ENCODE measurements at regions not wholly inside any gene's neighbourhood (a gene's known extent, or its start where the extent isn't known, plus 50 kb on each side); places are given as distances from the start of the nearest gene placed in this dataset.
"Not testable (repeated sequence)": the region's sequence is repeated elsewhere in the genome, so short reads cannot be mapped to it uniquely, and the experiment has no call there.

DNA sequence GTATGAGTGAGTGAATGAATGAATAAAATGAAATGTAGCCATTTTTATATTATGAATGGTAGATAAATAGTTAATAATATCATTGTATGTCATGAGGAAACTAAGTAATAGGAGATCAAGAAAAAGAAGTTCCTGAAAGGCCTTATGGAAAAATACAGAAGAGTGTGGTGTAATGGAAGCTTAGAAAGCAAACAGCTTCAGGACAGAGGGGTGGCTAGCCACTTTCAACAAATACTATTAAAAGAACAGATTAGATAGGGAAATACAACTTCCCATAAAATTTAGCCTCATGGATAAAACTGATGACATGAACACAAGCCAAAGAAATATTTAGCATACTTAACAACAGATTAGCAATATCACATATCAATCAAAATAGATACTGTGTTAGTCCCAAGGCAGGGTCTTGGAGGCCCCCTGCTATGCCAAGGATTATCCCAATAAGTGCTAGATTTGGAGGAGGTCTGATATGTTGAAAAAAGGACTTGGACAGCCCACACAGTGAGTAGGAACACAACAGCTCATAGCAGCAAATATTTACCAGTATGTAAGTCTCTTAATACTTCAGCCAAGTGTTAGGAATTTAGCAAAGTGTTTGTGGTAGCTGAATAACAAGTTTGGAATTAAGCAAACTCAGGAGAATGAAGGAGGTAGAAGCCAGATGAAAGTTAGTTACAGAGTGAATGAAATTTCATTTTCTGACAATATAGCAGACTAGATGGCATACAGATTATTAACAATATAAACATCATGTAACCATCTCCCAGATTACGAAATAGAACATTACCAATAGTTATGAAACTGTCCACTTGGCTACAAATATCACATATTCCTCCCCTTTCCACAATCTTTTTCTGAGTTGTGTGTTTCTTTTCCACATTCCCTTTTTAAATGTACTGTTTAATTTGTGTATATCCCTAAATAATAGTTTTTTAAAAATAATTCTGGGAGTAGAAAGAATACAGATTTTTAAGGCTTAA, 1632.0 kb downstream of the PCDH9 start:
- peak; percentile 90 to 91 for DNase-seq (ENCODE audit: low read depth in 2 of 2)

DNA sequence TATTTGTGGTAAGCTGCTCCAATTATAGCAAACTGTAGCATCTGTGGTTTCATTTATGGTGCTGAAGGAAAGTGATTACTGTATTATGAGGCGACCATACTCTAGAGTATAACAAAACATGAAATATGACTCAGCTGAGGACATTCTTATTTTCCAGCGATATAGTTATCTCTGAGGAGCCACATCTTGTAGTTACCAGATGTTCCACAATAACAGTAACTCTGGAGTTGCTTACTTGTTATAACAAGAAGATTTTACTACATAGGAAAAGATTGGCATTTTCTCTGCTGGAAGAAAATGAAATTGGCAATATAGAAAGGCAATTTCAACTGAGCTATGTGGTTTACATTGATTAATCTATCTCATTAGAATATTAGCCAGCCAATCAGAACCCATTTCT, 1634.2 kb downstream of the PCDH9 start:
- DNase-seq (ENCODE audit: low read depth in 2 of 2), result peak; percentile 37 to 39

DNA sequence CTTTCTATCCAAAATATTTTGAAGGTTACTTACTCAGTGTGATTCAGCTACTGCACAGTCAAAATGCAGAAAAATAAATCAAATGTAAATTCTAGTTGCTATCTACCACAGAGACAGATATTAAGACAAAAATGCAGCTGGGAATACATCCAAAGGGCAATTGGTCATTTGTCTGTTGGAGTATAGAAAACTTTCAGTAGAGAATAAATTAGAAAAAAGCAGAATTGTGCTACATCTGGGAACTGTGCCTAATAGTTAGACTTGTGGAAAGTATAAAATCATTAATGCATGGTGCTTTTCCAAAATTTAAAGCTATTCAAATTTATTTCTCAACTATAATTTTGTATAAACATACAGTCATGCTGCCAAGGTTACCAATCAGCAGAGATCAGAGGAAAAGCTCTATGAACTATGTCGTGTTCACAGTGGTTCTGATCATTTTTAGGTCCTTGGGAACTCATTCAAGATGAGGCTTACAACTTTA, 1635.8 kb downstream of the PCDH9 start:
- peak; percentile 97 to 98 for DNase-seq (ENCODE audit: low read depth in 2 of 2)

DNA sequence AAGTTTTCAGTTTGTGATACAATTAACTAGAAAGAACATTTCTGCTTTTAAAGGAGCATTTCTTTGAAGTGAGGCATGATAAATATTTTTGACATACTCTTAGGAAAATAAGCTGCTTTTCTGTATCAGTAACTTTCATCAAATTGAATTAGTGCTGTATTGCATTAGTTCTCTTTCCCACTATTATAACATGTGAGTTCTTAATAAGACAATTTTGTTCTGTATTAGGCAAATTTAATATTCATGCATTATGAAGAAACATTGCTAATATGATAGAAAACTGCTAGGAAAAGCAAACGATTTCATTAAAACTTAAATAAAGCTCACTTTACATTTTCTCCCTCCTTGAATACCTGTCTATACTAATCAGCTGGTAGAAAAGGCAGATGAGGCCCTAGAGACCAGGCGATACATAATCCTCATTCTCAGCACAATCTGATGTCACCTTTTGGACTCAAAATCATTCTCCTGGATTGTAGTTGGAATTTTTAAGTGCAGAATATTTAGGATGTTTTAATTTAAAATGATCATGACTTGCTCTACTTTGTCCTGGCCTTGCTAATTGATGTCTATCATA, 1636.8 kb downstream of the PCDH9 start:
- no peak for DNase-seq (ENCODE audit: low read depth in 2 of 2)

DNA sequence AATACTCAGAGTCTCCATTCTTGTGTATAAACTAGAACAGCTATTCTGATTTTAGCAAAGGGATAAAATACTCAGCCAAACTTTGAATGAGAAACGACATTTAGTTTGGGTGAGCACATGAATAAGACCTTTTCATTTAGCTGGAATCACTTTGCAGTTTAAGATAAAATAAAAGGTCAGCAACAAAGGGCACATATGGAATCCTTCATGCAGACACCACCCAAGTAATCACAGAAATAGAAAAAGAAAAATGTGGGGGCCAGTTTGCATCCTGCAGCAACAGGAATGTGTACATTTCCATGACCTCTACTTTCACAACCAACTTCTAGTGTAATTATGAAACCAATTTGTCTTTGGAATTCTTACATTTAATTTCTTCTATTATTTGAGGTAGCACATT, 1637.4 kb downstream of the PCDH9 start:
- peak; percentile 29 to 31 for DNase-seq (ENCODE audit: low read depth in 2 of 2)

DNA sequence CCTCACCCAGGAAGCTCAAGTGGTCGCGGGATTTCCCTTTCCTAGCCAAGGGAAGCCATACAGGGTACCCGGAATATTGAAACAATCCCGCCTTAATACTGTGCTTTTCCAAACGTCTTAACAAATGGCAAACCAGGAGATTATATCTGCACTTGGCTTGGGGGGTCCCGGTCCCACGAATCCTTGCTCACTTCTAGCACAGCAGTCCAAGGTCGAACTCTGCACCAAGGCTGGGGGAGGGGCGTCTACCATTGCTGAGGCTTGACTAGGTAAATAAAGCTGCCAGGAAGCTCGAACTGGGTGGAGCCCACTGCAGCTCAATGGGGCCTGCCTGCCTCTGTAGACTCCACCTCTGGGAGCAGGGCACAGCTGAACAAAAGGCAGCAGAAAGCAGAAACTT, 1644.8 kb downstream of the PCDH9 start:
- DNase-seq (ENCODE audit: low read depth in 2 of 2), result no peak

DNA sequence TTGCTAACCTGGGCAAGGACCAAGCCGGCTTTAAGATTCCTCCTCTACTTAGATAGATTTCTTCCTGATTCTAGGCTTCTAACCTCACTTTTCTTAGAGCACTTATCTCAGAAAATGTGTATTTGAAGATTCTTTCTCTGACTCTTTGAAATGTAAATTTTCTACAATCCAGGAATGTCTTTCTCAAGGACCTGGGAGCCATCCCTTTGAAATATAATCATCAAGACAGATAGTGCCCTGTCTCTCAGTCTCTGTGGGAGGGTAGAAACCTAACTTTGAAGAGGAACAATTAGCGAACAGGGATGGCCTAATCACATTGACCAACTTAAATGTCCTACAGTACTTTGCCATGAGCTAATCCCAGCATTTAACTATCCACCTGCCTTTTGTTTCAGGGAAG, 1646.0 kb downstream of the PCDH9 start:
- DNase-seq (ENCODE audit: low read depth in 2 of 2), result no peak

DNA sequence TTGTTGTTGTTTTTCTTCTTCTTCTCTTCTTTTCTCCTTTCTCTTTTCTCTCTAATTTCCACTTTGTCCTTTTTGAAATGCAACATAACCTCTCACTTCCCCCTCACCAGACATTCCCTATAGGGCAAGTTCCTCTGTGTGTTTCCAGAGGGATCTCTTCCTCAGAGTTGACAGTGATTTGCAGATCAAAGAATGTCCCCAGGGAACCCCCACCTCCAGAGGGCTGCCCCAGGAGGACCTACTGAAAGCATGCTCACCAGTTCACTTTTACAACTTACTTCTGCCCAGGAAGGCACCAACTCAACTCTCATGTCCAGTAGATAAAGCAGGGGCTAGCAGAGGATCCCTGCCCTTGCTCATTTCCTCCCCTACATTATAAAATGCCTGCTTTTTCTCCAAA, 1648.0 kb downstream of the PCDH9 start:
- no peak for DNase-seq (ENCODE audit: low read depth in 2 of 2)

DNA sequence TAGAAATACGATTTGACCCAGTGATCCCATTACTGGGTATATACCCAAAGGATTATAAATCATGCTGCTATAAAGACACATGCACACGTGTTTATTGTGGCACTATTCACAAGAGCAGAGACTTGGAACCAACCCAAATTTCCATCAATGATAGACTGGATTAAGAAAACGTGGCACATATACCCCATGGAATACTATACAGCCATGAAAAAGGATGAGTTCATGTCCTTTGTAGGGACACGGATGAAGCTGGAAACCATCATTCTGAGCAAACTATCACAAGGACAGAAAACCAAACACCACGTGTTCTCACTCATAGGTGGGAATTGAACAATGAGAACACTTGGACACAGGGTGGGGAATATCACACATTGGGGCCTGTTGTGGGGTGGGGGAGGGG, 1665.6 kb downstream of the PCDH9 start:
- not testable (repeated sequence) for DNase-seq (ENCODE audit: low read depth in 2 of 2)

DNA sequence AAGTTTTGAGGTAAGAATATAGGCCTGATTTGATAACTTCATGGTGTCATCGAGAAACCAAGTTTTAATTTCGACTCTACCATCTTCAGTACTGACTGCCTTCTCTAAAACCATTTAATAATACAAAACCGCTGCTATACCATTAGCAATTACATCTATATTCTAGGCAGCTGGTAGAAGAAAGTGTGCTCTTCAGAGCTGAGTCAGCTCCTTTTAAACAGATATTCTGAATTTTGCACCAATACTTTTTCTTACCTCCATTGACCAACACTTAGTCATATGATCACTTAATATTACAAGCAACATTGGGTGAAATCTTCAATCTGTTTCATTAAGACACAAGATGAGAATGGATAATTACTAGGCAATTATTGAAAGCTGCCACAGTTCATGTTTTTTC, 1667.8 kb downstream of the PCDH9 start:
- no peak for DNase-seq (ENCODE audit: low read depth in 2 of 2)

DNA sequence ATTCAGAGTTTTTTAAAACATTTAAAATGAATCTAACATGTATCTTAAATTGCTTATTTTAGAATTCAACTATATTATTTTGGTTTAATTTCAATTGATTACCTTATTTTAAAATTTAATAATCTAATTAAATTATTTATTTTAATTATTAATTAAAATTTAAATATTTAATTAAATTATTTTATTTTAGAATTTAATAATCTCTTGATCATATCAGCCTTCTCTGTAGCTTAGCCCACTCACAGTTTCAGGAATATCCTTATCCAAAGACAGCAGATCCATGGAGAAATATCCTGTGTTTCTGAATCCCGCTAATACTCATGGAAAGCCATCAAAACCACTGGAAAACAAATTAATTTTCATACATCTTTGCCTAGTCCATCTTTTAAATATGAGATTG, 1669.2 kb downstream of the PCDH9 start:
- no peak for DNase-seq (ENCODE audit: low read depth in 2 of 2)

DNA sequence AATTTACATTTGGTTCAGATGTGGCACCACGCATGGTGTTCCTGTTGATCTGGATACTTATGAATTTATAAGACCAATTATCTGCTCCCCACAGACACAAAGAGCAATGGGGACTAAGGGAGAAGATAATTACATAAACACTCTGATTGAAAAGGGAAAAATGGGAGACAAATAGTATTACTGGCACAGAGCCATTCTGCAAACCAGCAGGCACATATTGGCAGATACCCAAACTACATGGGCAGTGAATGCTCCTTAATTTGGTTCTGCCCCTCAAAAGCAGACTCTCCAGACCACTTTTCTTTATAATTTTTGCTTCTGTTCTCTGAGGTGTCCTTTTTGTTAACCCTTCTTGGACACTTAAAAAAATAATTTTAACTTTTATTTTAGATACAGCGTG, 1674.2 kb downstream of the PCDH9 start:
- DNase-seq (ENCODE audit: low read depth in 2 of 2), result no peak

DNA sequence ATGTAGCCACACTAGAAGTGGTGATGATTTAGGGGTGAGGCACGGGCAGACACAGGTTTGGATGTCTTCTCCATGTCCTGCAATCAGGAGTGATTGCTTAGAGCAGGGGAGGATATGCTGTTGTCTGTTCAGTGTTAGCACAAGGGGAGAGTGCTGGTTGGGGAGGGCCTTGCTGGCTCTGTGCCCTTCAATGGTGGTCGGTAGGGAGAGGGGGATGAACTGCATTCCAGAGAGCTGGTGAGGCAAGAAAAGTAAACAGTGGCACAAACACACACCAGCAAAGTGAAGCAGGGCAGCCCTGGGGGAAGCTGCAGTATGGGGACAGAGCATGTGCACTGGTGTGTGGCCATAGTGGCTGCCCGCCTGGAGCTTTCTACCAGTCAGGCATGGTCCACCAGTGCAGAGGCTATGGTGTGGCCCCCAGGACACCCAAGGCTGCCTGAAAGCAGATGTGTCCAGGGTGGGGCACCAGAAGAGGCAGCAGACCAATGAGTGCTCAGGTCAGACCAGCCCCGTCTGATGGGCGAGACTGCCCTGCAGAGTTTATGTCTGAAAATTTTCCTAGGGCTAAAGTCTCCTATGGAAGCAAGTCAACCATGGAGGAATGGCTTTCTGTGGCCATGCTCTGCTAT, 1676.9 kb downstream of the PCDH9 start:
- DNase-seq (ENCODE audit: low read depth in 2 of 2), result no peak

DNA sequence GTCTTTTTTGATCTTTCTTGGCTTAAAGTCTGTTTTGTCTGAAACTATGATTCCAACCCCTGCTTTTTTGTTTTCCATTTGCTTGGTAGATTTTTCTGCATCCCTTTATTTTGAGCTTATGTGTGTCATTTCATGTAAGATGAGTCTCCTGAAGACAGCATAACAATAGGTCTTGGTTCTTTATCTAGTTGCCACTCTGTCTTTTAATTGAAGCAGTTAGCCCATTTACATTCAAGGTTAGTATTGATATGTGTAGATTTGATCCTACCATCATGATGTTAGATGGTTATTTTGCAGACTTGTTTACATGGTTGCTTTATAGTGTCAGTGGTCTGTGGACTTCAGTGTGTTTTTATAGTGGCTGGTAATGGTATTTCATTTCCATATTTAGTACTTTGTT, 1678.9 kb downstream of the PCDH9 start:
- no peak for DNase-seq (ENCODE audit: low read depth in 2 of 2)

DNA sequence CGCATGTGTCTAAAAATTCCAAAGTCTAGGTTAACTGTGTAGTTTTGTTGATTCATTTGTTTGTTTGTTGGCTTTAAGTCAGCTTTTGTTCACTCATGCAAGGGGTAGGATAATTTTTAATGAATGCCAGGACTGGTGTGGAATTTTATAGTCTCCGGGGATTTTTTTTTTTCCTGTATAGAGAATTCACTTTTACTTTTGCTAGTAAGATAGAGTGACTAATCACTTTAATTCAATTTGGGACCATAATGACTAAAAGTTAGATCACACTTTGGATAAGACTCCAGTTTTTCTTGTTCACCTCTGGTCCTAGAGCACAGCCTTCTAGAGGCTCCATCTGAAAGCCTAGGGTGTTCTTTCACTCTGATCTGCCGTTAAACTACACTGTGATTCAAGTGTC, 1690.0 kb downstream of the PCDH9 start:
- peak; percentile 18 to 20 for DNase-seq (ENCODE audit: low read depth in 2 of 2)

DNA sequence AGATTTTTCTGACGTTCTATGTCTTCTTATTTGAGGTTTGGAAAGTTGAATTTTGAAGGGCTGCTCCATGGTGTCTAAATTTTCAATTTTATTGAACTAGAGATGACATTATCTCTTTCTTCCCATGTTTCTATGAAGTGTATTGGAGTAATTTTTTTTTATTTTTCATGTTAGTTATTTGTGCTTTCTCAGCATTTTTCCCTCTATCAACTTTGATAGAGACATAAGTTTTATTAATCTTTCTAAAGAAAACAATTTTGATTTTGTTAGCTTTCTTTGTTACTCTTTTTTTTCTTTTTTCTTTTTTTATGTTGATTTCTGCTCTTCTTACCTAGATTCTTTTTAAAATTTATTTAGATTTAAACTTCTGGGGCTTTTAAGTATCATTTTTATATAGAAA, 1694.8 kb downstream of the PCDH9 start:
- no peak for DNase-seq (ENCODE audit: low read depth in 2 of 2)

DNA sequence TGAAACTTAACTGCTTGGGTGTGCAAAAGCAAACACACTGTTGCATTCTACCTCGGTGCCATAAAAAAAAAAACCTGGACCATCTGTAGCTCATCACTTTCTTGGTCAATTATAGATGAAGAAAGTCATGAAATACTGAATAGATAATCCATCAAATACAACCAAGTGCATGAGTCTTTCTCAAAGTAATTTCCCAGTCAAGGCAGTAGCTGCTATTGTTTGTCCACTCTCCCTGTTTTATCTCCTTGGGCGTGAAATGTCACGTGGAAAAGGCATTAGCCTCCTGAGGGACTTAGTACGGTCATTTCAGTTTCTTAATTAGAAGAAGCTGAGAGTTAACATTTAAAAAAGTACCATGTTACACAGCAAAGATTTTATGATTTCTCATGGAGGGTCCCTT, 1697.9 kb downstream of the PCDH9 start:
- DNase-seq (ENCODE audit: low read depth in 2 of 2), result no peak

DNA sequence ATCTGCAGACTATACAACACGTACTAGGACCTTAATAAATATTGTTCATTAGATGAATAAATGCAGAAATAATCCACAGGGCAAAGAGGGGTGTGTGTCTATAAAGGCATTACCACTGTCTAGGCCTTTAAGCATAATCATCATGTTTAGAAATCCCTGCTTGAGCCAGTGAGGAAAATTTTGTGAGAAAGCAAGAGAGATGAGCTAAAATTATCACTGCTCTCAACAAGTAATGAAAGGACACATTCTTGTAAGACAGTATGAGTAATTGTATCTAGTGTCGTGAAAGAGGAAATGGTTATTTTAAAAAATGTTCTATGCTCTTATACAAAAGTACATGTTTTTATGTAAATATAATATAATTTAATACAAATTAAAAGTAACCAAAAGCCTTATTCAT, 1699.4 kb downstream of the PCDH9 start:
- DNase-seq (ENCODE audit: low read depth in 2 of 2), result no peak

DNA sequence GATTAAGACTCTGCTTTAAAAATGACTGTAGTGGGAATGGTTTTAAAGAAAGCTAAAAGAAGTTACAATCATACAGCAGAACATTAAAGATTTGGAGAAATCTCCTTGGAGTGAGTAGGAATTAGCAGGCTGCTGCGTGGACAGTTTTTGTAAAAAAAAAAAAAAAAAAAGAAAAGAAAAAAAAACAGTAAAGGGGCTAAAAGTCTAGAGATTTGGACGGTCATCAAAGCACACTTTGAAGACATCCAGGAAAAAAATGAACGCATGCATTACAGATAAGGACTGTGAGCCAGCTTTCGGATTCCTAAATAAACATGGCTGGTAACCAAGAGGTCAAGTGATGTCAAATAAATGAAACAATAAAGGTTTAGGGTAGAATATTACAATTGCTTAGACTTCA, 1700.6 kb downstream of the PCDH9 start:
- no peak for DNase-seq (ENCODE audit: low read depth in 2 of 2)

DNA sequence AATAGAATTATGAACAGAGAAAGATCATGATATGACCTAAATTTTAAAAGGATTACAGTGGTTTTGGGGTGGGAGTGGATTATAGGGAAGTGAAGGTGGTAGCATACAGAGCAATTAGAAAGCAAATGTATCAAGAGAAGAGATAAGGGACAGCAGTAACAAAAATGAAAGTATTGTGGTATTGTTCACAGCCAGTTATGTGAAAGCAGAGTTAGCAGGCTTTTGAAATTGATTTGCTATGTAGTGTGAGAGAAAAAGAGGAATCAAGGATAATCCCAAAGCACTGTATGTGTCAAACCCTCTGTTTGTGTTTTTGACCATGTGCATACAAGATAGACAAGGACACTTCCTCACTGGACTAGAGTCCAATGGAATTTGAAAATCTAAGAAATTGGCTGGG, 1721.4 kb downstream of the PCDH9 start:
- DNase-seq (ENCODE audit: low read depth in 2 of 2), result no peak

DNA sequence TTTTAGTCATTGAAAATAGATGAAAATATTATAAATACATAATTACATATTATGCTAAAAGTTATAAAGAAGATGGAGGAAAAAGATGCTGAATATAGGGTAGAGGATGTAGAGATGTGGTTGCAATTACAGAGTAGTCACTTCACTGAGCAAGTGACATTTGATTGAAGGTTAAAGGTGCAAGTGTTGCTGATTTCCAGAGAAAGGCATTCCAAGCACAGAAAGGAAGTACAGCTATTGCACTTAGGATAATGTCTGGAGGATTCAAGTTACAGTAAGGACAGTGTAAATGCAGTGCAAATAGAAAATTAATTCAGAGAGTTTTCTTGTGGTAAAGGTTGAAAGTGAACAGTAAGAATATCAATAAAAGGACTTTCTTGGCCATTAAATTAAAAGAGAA, 1721.8 kb downstream of the PCDH9 start:
- no peak for DNase-seq (ENCODE audit: low read depth in 2 of 2)

DNA sequence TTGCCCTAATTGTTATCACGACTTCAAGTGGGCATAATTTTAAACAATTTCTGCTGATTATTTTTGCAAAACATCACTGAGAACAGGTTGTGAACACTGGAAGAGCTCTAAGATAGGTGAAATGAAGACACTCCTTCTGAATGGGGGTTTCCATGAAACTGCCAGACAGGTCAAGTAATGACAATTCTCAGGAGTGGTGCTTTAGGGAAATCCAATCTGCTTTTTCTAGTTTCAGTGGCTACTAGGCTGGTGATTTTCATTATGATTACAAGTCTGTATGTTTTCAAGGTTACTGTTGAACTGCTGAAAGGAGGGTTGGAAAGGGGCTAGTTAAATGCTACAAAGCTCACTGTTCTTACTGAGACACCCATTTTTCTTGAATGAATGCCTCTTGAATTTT, 1724.2 kb downstream of the PCDH9 start:
- no peak for DNase-seq (ENCODE audit: low read depth in 2 of 2)

DNA sequence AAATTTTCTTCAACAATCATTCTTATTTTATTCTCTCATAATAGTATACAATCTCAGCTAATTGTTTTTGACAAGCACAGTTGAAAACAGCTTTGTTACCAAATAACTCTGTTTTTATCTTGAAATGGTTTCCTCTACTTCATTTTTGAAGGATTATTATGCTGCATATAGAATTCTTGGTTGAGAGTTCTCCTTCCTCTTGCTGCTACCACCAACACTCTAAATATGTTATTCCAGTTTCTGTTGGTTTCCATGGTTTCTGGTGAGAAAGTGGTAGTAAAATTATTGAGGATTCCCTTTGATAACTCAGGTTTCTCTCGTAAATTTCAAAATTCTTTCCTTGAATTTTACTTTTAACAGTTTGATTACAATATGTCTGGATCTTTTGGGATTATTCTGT, 1725.9 kb downstream of the PCDH9 start:
- DNase-seq (ENCODE audit: low read depth in 2 of 2), result no peak

Measured in fibroblast of skin of left quadriceps (primary cell).